ENCODE measurements at regions not wholly inside any gene's neighbourhood (a gene's known extent, or its start where the extent isn't known, plus 50 kb on each side); places are given as distances from the start of the nearest gene placed in this dataset.

- no peaks in the 10 kb centered on the region for H3K27me3 Mint-ChIP-seq
- Histone ChIP-seq H3K27ac (ENCODE audit: insufficient read depth, low read length, poor library complexity, severe bottlenecking) (no peak overlapping the region), H3K36me3 (ENCODE audit: control insufficient read depth, insufficient read depth, low read length) (no peaks in the 10 kb centered on the region), H3K4me1 (ENCODE audit: control insufficient read depth, insufficient read depth, low read length, poor library complexity, severe bottlenecking) (no peaks in the 10 kb centered on the region), H3K27me3 (ENCODE audit: control insufficient read depth, insufficient read depth, low read length) (no peaks in the 10 kb centered on the region), H3K9me3 (ENCODE audit: control insufficient read depth in 2 of 2, low read length in 2 of 2) (no peaks in the 10 kb centered on the region), H3K4me3 (ENCODE audit: low read depth, low read length) (no peak overlapping the region)
- DNase-seq (no peak), ATAC-seq (ENCODE audit: low read depth in 2 of 2) (no peak)
- H3K4me1 Mint-ChIP-seq: no peaks in the 10 kb centered on the region
- no peak overlapping the region for H3K4me3 Mint-ChIP-seq
- peaks cover 6 to 26% (median 15%) of the 10 kb centered on the region in 7 donors for H3K9me3 Mint-ChIP-seq
- H3K27ac Mint-ChIP-seq: no peak overlapping the region
- no peaks in the 10 kb centered on the region for H3K36me3 Mint-ChIP-seq
Measured at GRCh38 chr4:137065311-137065710, 467.0 kb downstream of the PCDH18 start.

- H3K27me3 Mint-ChIP-seq: no peaks in the 10 kb centered on the region
- ATAC-seq (ENCODE audit: low read depth in 2 of 2): no peak
- no peaks in the 10 kb centered on the region for H3K36me3 ChIP-seq (ENCODE audit: control insufficient read depth, insufficient read depth, low read length)
- no peaks in the 10 kb centered on the region for H3K4me1 Mint-ChIP-seq
- no peaks in the 10 kb centered on the region for H3K4me1 ChIP-seq (ENCODE audit: control insufficient read depth, insufficient read depth, low read length, poor library complexity, severe bottlenecking)
- no peaks in the 10 kb centered on the region for H3K27me3 ChIP-seq (ENCODE audit: control insufficient read depth, insufficient read depth, low read length)
- peaks cover 3 to 24% (median 12%) of the 10 kb centered on the region in 7 donors for H3K9me3 Mint-ChIP-seq
- no peaks in the 10 kb centered on the region for H3K9me3 ChIP-seq (ENCODE audit: control insufficient read depth in 2 of 2, low read length in 2 of 2)
- no peaks in the 10 kb centered on the region for H3K36me3 Mint-ChIP-seq
- H3K27ac ChIP-seq (ENCODE audit: insufficient read depth, low read length, poor library complexity, severe bottlenecking): no peak overlapping the region
- no peak overlapping the region for H3K27ac Mint-ChIP-seq
- DNase-seq: no peak
- no peak overlapping the region for H3K4me3 Mint-ChIP-seq
- no peak overlapping the region for H3K4me3 ChIP-seq (ENCODE audit: low read depth, low read length)
Measured at GRCh38 chr4:137063961-137064360, 468.3 kb downstream of the PCDH18 start.

- DNase-seq (no peak), ATAC-seq (ENCODE audit: low read depth in 2 of 2) (no peak)
- H3K36me3 ChIP-seq (ENCODE audit: control insufficient read depth, insufficient read depth, low read length): no peaks in the 10 kb centered on the region
- no peak overlapping the region for H3K4me3 ChIP-seq (ENCODE audit: low read depth, low read length)
- Mint-ChIP-seq H3K27ac (no peak overlapping the region), H3K4me3 (no peak overlapping the region), H3K9me3 (peaks cover 0 to 18% (median 7%) of the 10 kb centered on the region in 7 donors), H3K27me3 (no peaks in the 10 kb centered on the region), H3K36me3 (no peaks in the 10 kb centered on the region), H3K4me1 (no peaks in the 10 kb centered on the region)
- H3K4me1 ChIP-seq (ENCODE audit: control insufficient read depth, insufficient read depth, low read length, poor library complexity, severe bottlenecking): no peaks in the 10 kb centered on the region
- no peaks in the 10 kb centered on the region for H3K9me3 ChIP-seq (ENCODE audit: control insufficient read depth in 2 of 2, low read length in 2 of 2)
- no peaks in the 10 kb centered on the region for H3K27me3 ChIP-seq (ENCODE audit: control insufficient read depth, insufficient read depth, low read length)
- no peak overlapping the region for H3K27ac ChIP-seq (ENCODE audit: insufficient read depth, low read length, poor library complexity, severe bottlenecking)
Measured at GRCh38 chr4:137043184-137043583, 489.1 kb downstream of the PCDH18 start.

GRCh38 chr4:137039370-137039769 lies 492.9 kb downstream of the PCDH18 start:
- no peak overlapping the region for H3K27ac Mint-ChIP-seq
- H3K4me1 ChIP-seq (ENCODE audit: control insufficient read depth, insufficient read depth, low read length, poor library complexity, severe bottlenecking): no peaks in the 10 kb centered on the region

GRCh38 chr4:137032222-137032621 lies 500.1 kb downstream of the PCDH18 start:
- ATAC-seq (ENCODE audit: low read depth in 2 of 2) (no peak), DNase-seq (no peak)
- Mint-ChIP-seq H3K36me3 (no peaks in the 10 kb centered on the region), H3K27ac (no peak overlapping the region), H3K4me1 (no peaks in the 10 kb centered on the region), H3K9me3 (peaks cover 2 to 25% (median 4%) of the 10 kb centered on the region in 7 donors), H3K4me3 (no peak overlapping the region), H3K27me3 (no peaks in the 10 kb centered on the region)
- no peaks in the 10 kb centered on the region for H3K36me3 ChIP-seq (ENCODE audit: control insufficient read depth, insufficient read depth, low read length)
- H3K27ac ChIP-seq (ENCODE audit: insufficient read depth, low read length, poor library complexity, severe bottlenecking): no peak overlapping the region
- no peaks in the 10 kb centered on the region for H3K4me1 ChIP-seq (ENCODE audit: control insufficient read depth, insufficient read depth, low read length, poor library complexity, severe bottlenecking)
- no peaks in the 10 kb centered on the region for H3K27me3 ChIP-seq (ENCODE audit: control insufficient read depth, insufficient read depth, low read length)
- H3K9me3 ChIP-seq (ENCODE audit: control insufficient read depth in 2 of 2, low read length in 2 of 2): no peaks in the 10 kb centered on the region
- no peak overlapping the region for H3K4me3 ChIP-seq (ENCODE audit: low read depth, low read length)

More at GRCh38 chr4:137039370-137039769, 492.9 kb downstream of the PCDH18 start:
- Mint-ChIP-seq H3K4me1 (no peaks in the 10 kb centered on the region), H3K4me3 (no peak overlapping the region), H3K27me3 (no peaks in the 10 kb centered on the region), H3K36me3 (no peaks in the 10 kb centered on the region), H3K9me3 (peaks cover 0 to 16% (median 8%) of the 10 kb centered on the region in 7 donors)
- ATAC-seq (ENCODE audit: low read depth in 2 of 2): no peak
- Histone ChIP-seq H3K4me3 (ENCODE audit: low read depth, low read length) (no peak overlapping the region), H3K27me3 (ENCODE audit: control insufficient read depth, insufficient read depth, low read length) (no peaks in the 10 kb centered on the region), H3K27ac (ENCODE audit: insufficient read depth, low read length, poor library complexity, severe bottlenecking) (no peak overlapping the region), H3K36me3 (ENCODE audit: control insufficient read depth, insufficient read depth, low read length) (no peaks in the 10 kb centered on the region), H3K9me3 (ENCODE audit: control insufficient read depth in 2 of 2, low read length in 2 of 2) (no peaks in the 10 kb centered on the region)
- no peak for DNase-seq

- Mint-ChIP-seq H3K4me3 (no peak overlapping the region), H3K4me1 (no peaks in the 10 kb centered on the region), H3K36me3 (no peaks in the 10 kb centered on the region), H3K27me3 (no peaks in the 10 kb centered on the region), H3K9me3 (peaks cover 2 to 34% (median 4%) of the 10 kb centered on the region in 7 donors), H3K27ac (no peak overlapping the region)
- Histone ChIP-seq H3K9me3 (ENCODE audit: control insufficient read depth in 2 of 2, low read length in 2 of 2) (no peaks in the 10 kb centered on the region), H3K4me3 (ENCODE audit: low read depth, low read length) (no peak overlapping the region), H3K36me3 (ENCODE audit: control insufficient read depth, insufficient read depth, low read length) (no peaks in the 10 kb centered on the region), H3K27me3 (ENCODE audit: control insufficient read depth, insufficient read depth, low read length) (no peaks in the 10 kb centered on the region), H3K27ac (ENCODE audit: insufficient read depth, low read length, poor library complexity, severe bottlenecking) (no peak overlapping the region), H3K4me1 (ENCODE audit: control insufficient read depth, insufficient read depth, low read length, poor library complexity, severe bottlenecking) (no peaks in the 10 kb centered on the region)
- no peak for ATAC-seq (ENCODE audit: low read depth in 2 of 2)
- DNase-seq: no peak
Measured at GRCh38 chr4:137029026-137029425, 503.3 kb downstream of the PCDH18 start.

- Histone ChIP-seq H3K4me1 (ENCODE audit: control insufficient read depth, insufficient read depth, low read length, poor library complexity, severe bottlenecking) (no peaks in the 10 kb centered on the region), H3K36me3 (ENCODE audit: control insufficient read depth, insufficient read depth, low read length) (no peaks in the 10 kb centered on the region), H3K27ac (ENCODE audit: insufficient read depth, low read length, poor library complexity, severe bottlenecking) (no peak overlapping the region), H3K27me3 (ENCODE audit: control insufficient read depth, insufficient read depth, low read length) (no peaks in the 10 kb centered on the region), H3K9me3 (ENCODE audit: control insufficient read depth in 2 of 2, low read length in 2 of 2) (no peaks in the 10 kb centered on the region), H3K4me3 (ENCODE audit: low read depth, low read length) (no peak overlapping the region)
- peaks cover 0 to 32% (median 7%) of the 10 kb centered on the region in 7 donors for H3K9me3 Mint-ChIP-seq
- DNase-seq (no peak), ATAC-seq (ENCODE audit: low read depth in 2 of 2) (no peak)
- H3K4me1 Mint-ChIP-seq: no peaks in the 10 kb centered on the region
- no peaks in the 10 kb centered on the region for H3K36me3 Mint-ChIP-seq
- H3K27me3 Mint-ChIP-seq: no peaks in the 10 kb centered on the region
- H3K4me3 Mint-ChIP-seq: no peak overlapping the region
- no peak overlapping the region for H3K27ac Mint-ChIP-seq
Measured at GRCh38 chr4:137025484-137026059, 506.7 kb downstream of the PCDH18 start.

Measured in CD4-positive, CD25-positive, alpha-beta regulatory T cell (primary cell).